Dermis microvascular lymphatic vessel endothelial cell (primary cell): ENCODE measurements at regions not wholly inside any gene's neighbourhood (a gene's known extent, or its start where the extent isn't known, plus 50 kb on each side); places are given as distances from the start of the nearest gene placed in this dataset.
"Not testable (repeated sequence)": the region's sequence is repeated elsewhere in the genome, so short reads cannot be mapped to it uniquely, and the experiment has no call there.

Experiments used
- DNase-seq, 2 donors: peaks; one replicate each; pipeline versions ENCODE4 v3.0.0 to v3.0.0-alpha.2; 2010; ENCODE audit warnings: low read depth in 2 of 2

DNA sequence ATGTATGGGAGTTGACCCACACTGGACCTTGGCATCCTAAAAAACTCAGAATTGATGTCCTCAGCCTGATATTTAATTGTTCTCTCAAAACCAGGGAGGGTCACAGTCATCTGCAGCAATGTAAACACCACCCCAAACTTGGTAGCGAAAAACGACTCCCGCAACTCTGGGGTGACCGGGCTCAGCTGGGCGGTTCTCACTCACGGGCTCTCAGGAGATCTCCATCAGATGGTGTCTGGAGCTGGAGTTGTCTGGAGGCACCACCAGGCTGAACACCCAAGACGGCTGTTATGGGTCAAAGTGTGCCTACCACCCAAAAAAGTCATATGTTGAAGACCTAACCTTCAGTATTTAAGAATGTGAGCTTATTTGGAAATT is 50.9 kb upstream of the NXT1 start:
- no peak for DNase-seq

GRCh38 chr20:23298926-23299672 is 51.5 kb upstream of the NXT1 start:
- DNase-seq, result no peak

- no peak for DNase-seq
These were observed 52.4 kb upstream of the NXT1 start for GRCh38 chr20:23298155-23298554.

DNA sequence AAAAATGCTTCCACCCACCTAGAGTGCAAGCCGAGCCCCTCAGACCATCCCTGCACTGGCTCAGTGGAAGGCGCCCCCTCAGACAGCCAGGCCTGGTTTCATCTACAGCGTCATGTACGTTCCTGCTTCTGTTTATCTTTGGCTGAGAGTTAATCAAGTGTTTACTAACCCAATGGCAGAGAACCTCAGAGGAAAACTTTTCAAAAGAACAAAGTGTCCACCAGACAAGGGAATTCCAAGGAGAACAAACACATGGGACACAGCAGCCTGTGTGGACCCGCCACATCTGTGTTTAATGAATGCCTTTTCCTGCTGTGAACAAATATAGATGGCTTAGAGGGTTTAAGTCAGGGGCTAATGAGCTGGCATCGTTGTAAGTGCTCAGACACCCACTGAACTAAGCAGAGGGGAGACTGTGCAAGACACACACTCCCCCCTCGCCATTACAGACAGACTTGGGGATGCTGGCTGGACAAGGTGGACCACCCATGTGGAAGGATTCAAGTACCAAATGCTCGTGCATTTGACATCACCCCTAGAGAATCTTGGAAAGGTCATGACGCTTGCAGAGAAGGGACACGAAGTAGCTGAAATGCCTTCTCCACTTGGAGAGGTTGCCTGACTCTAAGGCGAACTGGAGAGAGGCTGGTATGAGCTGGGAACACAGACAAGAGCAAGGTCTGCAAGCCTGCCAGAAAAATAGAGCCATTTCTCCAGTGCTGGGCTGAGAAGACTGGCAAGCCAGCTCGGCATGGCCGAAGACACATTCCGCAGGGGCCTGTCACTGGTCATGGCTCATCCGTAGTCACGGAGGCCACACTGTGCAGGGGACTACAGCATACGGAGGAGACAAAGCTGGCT is 53.5 kb upstream of the NXT1 start:
- DNase-seq, result no peak

GRCh38 chr20:23295934-23296333 is 54.7 kb upstream of the NXT1 start:
- DNase-seq, result no peak

DNA sequence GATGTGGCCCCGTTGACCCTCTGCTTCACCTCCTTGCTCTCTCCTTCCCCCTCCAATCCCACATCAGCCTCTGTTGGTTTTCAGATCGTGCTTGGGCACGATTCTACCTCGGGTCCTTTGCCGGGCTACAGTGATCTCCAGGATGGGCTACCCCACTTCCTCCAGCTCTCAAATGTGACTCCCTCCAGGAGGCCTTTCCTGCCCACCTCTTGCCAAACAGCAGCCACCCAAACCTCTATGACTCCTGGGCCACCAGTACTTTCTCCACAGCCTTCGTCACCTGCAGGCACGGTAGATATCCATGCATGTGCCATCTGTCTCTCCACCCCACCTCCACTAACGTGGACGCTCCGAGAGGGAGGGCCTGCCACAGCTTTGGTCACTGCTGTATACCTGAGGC is 55.9 kb upstream of the NXT1 start:
- DNase-seq, result no peak

DNA sequence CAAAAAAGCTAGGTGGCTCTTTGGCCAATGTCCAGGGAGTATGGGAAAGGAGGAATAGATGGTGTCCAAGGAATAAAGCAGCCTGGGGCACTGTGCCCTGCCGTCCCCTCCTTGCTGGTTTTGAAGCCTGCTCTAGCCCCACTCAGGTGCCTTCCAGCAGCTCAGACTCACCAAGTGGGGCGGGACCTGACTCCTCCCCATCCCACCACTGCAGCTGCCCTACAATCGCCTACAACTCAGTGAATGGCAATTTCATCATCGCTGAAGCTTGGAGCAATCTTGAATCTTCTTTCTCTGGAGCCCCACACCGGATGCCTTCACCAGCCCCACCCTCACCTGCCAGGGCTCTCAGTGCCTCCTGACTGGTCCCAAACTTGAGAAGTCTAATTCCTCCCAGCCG is 56.4 kb upstream of the NXT1 start:
- DNase-seq, result no peak

DNA sequence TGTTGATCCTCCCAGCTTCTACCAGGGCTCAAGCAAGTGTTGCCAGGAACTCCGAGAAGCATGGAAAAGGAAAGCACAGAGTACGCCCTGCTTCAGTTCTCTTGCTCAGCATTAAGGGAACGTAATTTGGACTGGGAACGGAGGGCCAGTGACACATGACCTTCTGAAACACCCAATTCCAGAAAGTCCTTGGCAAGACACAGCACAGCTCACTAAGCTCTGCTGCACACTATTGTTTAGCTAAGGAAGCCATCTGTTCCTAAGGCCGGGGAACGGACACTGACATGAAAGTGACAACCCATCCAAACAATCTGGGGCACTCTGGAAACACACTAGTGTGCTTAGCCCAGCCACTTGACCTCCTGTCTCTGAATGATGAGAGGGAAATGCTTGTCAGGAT is 56.9 kb upstream of the NXT1 start:
- DNase-seq, result peak in 1 of 2 donors; percentile 7

- not testable (repeated sequence) for DNase-seq
These were observed 58.3 kb upstream of the NXT1 start for GRCh38 chr20:23292311-23292710.

GRCh38 chr20:23291575-23292240 is 58.9 kb upstream of the NXT1 start:
- no peak for DNase-seq

DNA sequence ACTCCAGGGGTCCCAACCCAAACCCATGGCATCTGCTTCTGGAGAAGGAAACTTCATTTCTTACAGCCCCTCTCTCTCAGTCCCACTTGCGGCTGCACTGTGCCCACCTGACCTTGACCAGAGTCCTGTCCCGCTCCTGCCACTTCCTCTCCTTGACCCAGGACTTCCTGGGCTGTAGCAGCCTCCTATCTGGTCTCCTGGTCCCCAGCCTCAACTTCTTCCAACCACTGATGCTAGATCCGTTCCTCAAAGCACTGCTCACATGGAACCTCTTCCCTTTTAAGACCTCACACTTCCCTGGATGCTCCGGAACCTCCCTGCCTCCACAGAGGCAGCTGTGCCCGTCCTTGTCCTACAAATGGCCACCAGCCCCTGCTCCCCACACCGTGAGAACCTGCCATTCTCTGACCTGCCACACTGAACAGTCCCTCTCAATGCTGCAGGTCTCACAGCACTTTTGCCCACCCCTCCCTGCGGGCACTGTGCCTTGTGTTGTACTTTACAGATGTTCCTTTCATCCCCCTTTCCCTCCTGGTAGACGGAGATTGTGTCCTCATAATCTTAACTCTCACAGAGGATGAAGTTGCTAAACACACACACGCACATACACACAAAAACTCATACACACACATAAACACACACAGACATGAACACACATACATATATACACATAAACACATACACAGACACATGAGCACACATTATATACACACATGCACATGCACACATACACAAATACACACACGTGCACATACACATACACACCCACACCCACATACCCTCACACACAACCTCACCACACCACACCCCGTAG is 59.6 kb upstream of the NXT1 start:
- no peak for DNase-seq

GRCh38 chr20:23289724-23290395 is 60.7 kb upstream of the NXT1 start:
- DNase-seq, result no peak

GRCh38 chr20:23289249-23289648 is 61.3 kb upstream of the NXT1 start:
- no peak for DNase-seq

DNA sequence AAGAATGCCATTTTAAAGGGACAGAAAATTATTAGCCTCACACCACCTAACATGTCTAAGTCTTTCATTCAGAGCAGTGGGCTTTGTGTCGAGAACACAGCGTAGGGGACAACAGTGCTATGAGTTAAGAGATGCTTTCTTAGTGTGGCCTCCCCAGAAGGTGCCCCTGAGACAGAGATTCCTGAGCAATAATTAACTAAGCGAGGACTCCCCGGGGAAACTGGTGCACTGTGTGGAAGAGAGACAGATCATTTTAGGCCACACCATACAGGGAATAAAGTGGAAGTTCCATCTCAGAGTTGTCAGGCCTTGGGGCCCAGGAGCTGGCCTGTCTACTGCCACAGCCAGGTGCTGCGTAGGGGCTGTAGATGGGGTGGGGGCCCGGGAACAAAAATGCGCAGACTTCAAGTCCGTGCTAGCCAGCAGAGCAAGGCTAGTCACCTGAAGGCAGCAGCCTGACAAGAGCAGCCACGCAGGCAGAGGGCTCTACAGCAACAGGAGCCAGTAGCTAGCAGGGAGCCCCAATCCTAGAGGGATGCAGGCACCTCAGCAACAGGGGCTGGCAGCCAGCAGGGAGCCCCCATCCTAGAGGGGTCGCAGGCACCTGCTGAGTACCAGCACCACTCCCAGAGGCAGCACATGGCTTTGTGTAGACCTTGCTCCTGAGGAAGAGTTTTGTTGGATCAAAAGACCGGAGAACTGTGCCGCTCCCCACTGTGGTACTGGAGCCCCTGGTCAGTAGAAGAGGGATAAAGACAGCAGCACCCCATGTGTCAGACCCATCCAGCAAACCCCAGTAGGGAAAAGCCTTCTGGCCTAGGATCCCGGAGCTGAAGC is 63.0 kb upstream of the NXT1 start:
- DNase-seq, result no peak

DNA sequence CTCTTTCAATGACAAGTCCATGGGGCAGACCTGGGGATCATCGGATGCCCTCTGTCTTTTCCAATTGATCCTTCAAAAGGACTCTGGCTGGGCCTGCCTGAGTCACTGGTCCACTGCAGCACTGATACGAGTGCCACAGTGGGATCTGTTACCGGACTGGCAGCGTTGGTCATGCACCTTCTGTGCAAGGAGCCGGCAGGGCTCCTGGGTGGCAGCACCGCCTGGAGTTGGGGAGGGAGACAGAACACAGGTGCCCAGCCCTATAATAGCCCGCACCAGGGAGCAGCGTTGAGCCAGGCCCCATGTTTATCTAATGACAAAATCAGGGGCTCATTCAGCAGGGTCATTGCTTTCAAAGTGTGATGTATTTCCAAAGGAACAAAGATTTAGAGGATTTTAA is 64.2 kb upstream of the NXT1 start:
- DNase-seq, result no peak

DNA sequence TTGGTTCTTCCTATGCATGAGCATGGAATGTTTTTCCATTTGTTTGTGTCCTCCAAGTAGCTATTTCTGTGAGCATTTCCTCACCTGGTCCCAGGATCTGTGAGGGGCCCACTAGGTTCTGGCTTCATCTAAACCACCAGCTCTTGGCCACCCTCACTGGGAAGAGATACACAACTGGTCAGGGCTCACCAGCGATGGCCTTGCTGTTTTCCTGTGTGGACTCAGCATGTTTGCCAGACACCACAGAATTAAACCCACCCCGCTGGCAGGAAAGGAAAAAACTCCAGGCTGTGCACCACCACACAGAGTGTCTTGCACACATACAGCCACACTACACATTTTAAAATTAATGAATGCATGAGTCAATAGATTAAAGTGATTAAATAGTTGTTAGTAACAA is 65.1 kb upstream of the NXT1 start:
- DNase-seq, result no peak

GRCh38 chr20:23284009-23284408 is 66.6 kb upstream of the NXT1 start:
- DNase-seq, result no peak

DNA sequence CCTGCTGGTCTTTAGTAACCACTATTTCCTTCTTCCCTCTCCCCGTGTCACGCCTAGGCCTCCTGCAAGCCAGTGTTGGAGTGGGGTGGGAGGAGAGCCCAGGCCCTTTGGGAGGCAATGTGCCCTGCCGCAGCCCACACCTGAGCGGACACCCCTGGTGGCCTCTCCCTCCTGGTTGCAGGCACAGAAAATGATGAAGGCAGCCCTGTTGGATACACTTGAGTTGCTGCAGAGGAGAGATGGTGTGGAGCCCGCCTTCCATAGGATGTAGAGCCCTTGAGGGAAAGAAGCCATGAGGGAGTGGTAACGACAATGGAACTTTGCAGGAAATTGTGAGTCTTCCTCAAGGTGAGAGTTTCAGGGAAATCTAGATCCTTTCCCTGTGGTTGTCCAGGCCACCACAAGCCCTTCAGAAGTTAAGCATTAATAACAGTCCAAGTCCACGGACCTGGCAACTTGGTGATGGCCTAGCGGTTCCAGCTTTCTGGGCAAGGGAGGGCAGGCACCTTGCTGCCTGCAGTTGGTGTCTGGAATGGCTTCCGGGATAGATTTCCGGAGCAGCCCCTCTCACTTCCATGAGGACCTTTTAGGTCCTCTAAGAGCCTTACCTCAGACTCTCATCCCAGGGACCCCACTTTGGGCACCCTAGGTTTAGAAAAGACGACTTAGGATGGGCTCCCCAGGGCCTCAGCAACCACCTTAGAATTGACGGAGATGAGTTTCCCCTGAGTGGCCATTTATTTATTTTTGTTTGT is 67.3 kb upstream of the NXT1 start:
- no peak for DNase-seq

DNA sequence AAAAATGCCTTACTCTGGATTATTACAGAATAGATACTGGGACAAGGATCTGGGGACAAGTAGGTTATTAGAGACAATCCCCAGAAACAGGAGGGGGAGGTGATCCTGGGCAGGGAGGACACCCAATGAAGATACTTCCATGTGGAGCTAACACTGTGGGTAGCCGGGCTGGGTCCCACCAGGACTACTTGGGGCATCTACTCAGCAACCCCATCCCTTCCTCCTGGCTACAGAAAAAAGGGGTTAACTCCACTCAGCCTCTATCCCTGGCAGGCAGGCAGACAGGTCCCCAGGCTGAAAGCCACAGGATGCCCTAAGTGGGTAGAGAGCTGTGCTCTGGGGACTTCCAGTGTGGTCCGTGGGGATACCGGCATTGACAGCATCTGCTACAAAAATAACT is 68.0 kb upstream of the NXT1 start:
- no peak for DNase-seq
